ENCODE measurements at regions not wholly inside any gene's neighbourhood (a gene's known extent, or its start where the extent isn't known, plus 50 kb on each side); places are given as distances from the start of the nearest gene placed in this dataset.

DNA sequence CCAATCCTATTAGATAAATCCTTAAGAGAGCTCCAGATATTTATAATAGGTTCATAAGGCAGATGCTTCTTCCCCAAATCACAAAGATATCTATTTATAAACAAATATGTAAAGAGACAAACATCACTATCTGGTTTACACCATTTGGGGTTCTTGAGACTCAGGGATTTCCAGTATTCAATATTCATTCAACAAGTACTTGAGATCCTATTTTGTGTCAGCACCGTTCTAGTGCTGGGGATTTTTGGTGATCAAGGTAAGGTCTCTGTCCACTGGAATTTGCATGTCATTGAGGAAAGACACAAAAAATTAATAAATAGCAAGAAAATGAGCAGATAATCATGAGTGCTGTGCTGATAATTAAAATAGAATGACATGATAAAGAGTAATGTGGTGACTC, 222.7 kb upstream of the FOXN3 start:
- Histone ChIP-seq H3K27me3 (no peaks in the 10 kb centered on the region), H3K27ac (no peak overlapping the region), H3K4me3 (no peak overlapping the region), H3K4me1 (no peaks in the 10 kb centered on the region), H3K36me3 (ENCODE audit: low read depth, missing control alignments) (no peaks in the 10 kb centered on the region), H3K9me3 (no peaks in the 10 kb centered on the region)
- TF ChIP-seq CTCF (IDR thresholded peaks at IDR 0.05), result no peak
- no peak for TF ChIP-seq POLR2A (IDR thresholded peaks at IDR 0.05)
- no peak for DNase-seq
- WGBS, 2 donors, result 87 to 97% methylated on average over 1 of the region's 1 CpG
- intact Hi-C loops (cut with DNase I; ENCODE audit: low total_unique reads), result no loop called here

DNA sequence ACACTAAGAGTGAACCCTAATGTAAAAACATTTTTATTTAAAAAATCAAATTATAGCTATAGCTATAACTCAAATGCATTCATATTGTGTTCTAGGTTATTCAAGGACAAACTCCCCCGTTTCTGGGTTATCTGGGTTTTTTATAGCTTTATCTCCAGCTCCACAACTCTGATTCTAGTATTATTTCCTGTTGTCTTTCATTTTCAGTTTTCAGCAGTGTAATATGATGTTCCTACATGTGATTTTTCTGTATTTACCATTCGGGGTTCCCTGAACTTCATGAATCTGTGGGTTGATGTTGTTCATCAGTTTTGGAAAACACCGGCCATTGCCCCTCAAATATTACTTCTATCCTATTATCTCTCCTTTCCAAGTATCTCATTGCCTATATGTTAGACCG, 221.9 kb upstream of the FOXN3 start:
- no peak overlapping the region for H3K4me3 ChIP-seq
- WGBS, 2 donors, result 81 to 82% methylated on average over 4 of the region's 4 CpGs
- no peak for DNase-seq
- intact Hi-C loops (cut with DNase I; ENCODE audit: low total_unique reads), result no loop called here
- TF ChIP-seq CTCF (IDR thresholded peaks at IDR 0.05) (no peak), POLR2A (IDR thresholded peaks at IDR 0.05) (no peak)
- H3K27me3 ChIP-seq, result no peaks in the 10 kb centered on the region
- no peaks in the 10 kb centered on the region for H3K4me1 ChIP-seq
- H3K9me3 ChIP-seq, result no peaks in the 10 kb centered on the region
- H3K27ac ChIP-seq, result no peak overlapping the region
- no peaks in the 10 kb centered on the region for H3K36me3 ChIP-seq (ENCODE audit: low read depth, missing control alignments)

- no peak for DNase-seq
- H3K9me3 ChIP-seq, result no peaks in the 10 kb centered on the region
- H3K36me3 ChIP-seq (ENCODE audit: low read depth, missing control alignments), result no peaks in the 10 kb centered on the region
- no peak overlapping the region for H3K4me3 ChIP-seq
- 67 to 83% methylated on average over 2 of the region's 2 CpGs for WGBS, 2 donors
- H3K4me1 ChIP-seq, result no peaks in the 10 kb centered on the region
- intact Hi-C loops (cut with DNase I; ENCODE audit: low total_unique reads), result no loop called here
- H3K27me3 ChIP-seq, result no peaks in the 10 kb centered on the region
- TF ChIP-seq POLR2A (IDR thresholded peaks at IDR 0.05), result no peak
- TF ChIP-seq CTCF (IDR thresholded peaks at IDR 0.05), result no peak
- H3K27ac ChIP-seq, result no peak overlapping the region
Measured at GRCh38 chr14:89637581-89637980, 220.5 kb upstream of the FOXN3 start.

- WGBS, 2 donors, result 92 to 96% methylated on average over 8 of the region's 8 CpGs
- no peak for DNase-seq
- Histone ChIP-seq H3K27ac (no peak overlapping the region), H3K27me3 (no peaks in the 10 kb centered on the region), H3K9me3 (no peaks in the 10 kb centered on the region), H3K36me3 (ENCODE audit: low read depth, missing control alignments) (no peaks in the 10 kb centered on the region), H3K4me3 (no peak overlapping the region), H3K4me1 (no peaks in the 10 kb centered on the region)
- TF ChIP-seq CTCF (IDR thresholded peaks at IDR 0.05), result no peak
- TF ChIP-seq POLR2A (IDR thresholded peaks at IDR 0.05), result no peak
- intact Hi-C loops (cut with DNase I; ENCODE audit: low total_unique reads), result no loop called here
Measured at GRCh38 chr14:89635615-89636014, 218.6 kb upstream of the FOXN3 start.

GRCh38 chr14:89634037-89634436, 217.0 kb upstream of the FOXN3 start:
- WGBS, 2 donors, result 88 to 96% methylated on average over 1 of the region's 1 CpG
- H3K9me3 ChIP-seq, result no peaks in the 10 kb centered on the region

More at GRCh38 chr14:89634037-89634436, 217.0 kb upstream of the FOXN3 start:
- H3K4me1 ChIP-seq, result peaks cover 6% of the 10 kb centered on the region
- H3K27ac ChIP-seq, result no peak overlapping the region
- H3K4me3 ChIP-seq, result no peak overlapping the region
- TF ChIP-seq CTCF (IDR thresholded peaks at IDR 0.05) (no peak), POLR2A (IDR thresholded peaks at IDR 0.05) (no peak)
- no peaks in the 10 kb centered on the region for H3K36me3 ChIP-seq (ENCODE audit: low read depth, missing control alignments)
- DNase-seq, result no peak
- H3K27me3 ChIP-seq, result no peaks in the 10 kb centered on the region
- intact Hi-C loops (cut with DNase I; ENCODE audit: low total_unique reads), result no loop called here
